UCSD-AML1 (cell line): ENCODE measurements at regions not wholly inside any gene's neighbourhood (a gene's known extent, or its start where the extent isn't known, plus 50 kb on each side); places are given as distances from the start of the nearest gene placed in this dataset.

ENCODE experiments used
- DNase-seq: peaks from one replicate; lab custom pipeline; 2025; ENCODE audit not compliant: unreplicated experiment; lab: John Stamatoyannopoulos, UW

DNA sequence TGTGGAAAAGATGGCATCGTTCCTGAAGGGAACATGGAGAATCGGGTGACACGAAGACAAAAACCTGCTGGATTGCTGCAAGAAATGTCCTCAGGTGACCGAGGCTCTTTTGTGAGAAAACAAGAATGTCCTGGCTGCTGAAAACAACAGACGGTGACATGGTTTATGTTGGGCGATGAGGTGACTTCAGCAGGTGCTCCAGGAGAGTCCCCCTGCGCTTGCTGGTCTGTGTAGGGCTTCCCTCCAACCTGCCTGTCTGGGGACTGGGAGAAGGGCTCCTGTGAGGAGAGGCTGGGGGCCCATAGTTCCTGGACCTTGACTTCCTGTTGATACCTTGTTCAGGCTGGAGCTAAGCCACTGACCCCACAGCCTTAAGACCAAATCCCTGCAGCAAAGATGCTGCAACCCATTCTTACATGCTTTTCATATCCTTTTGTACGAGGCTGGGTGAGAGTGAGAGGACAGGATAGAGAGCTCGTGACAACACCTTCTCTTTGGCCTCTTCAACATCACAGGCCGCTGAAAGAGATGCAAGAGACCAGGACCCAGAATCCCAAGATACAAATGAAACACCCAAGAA is 134.8 kb downstream of the CD83 start:
- no peak for DNase-seq

DNA sequence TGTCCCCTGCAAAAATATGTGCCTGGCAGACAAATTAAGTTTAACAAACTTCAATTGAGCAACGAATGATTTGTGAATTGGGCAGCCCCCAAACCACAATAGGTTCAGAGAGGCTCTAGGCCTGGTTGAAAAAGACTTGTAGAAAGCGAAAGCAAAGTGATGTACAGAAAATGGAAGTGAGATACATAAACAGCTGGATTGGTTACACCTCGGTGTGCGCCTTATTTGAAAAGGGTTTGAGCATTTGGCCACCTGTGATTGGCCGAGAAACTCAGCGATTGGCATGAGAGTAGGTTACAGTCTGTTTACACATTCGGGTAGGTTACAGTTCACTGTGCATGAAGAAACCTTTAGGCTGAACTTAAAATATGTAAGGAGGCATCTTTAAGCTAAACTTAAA is 136.9 kb downstream of the CD83 start:
- DNase-seq = no peak

DNA sequence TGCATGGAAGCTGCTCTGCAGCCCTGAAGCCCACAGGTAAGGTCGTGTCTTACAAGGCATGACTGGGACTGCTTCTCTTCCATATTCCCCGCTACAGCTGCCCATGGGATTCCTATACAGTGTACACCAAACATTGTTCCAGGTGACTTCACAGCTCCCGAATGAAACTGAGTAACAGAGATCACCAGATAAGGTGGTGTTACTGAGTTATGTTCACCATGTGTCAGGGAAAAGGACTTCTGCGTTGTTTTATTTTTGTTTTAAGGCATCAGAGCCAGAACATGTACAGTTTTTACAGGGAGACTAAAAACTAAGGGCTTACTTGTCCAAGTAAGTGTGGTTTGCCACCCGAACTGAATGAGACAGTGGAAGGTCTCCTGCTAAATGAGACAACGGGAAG is 138.3 kb downstream of the CD83 start:
- DNase-seq = no peak

DNA sequence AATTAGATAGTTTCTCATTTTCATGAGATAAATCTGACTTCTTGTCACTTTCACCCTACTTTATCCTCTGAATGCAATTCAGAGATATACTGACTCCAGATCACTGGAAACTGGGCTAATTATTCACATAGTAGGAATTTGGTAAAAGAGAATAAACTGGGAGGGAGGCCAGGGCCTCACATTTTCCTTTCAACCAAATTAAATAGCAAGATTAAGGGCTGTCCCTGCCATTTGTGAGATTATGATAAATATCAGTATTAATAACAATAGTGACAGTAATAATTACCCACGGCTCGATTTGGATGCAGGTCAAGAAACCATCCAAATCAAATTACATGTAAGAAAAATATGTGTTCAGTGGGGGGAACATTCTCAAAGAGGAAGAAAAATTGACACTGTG is 140.5 kb downstream of the CD83 start:
- DNase-seq = no peak

DNA sequence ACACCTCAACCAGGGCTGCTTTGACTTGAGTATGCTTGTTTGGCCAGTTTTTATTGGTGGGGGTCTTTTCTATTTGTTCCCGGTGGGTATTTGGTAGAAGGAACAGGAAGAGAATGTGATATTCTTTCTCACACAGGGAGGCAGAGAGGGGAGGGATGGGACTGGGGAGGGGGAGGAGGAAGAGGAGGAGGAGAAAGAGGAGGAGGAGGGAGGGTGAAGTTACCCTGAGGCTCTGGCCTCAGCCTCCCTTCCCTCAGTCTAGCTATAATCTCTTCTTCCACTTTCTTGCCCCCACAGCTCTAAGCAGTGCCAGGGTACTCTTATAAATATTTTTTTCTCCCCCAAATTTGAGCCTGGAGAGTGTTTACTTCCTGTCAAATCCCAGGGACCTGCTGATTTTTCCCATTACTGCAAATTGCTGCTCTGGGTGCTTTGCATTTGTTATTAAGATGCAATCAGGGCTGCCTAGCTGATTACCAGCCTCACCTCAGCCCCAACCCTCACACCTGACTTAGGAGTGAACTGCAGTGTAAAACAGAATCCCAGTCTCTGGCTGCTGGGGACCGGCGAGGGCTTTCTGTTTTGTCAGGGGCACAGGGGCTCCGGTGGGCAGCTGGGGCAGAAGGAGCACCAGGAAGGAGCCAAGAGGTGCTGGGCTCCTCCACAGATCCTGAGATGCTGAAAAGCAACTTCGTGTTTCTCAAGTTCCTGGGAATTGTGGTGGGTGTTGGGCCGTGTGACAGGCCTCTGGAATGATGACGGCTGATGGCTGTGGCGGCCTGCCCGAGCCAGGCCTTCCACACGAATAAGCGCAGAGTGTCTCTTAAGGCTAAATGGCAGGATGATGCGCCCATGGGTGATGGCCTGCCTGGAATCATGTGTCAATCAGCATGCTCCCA is 141.4 kb downstream of the CD83 start:
- no peak for DNase-seq

DNA sequence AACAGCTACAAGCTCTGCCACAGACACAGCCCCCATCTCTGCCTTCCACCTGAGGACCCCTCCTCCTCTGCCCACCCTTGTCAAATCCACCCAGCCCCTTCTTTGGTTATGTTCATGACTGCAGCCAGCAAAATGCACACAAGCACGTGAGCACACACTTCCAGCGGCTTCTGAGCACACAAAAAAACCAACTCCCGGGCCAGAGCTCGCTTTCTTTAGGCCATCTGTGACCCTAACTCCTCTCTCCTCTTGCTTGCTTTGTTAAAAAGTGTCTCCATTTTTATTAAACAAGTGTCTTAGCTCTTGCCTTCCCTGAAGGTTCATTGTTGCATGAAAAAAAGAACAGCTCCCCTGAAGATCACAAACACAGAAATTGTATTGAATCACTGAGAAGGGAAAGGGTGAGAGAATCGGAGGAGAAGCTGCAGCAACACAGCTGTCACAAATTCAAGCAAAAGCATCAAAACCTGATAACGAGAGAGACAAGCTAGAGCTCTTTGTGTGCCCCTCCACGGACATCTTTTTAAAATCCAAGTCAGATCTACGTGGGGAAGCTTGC is 142.1 kb downstream of the CD83 start:
- DNase-seq = no peak

DNA sequence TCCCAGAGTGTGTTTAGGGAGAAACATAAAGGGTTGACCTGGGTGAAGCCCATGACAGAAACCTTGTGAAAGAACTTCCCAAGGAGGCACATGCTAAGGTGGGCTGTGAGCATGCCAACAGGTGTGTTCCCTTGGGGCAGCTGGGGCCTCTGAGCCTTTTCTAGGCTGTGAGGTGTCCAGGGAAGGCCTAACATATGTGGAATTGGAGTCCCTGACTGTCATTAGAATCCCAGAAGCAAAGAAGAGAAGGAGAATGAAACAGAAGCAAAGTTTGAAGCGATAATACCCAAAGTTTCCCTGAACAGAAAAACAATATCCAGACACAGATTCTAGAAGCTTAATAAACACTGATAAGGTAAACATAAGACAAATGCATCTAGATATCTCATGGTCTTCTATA is 143.3 kb downstream of the CD83 start:
- DNase-seq = no peak

DNA sequence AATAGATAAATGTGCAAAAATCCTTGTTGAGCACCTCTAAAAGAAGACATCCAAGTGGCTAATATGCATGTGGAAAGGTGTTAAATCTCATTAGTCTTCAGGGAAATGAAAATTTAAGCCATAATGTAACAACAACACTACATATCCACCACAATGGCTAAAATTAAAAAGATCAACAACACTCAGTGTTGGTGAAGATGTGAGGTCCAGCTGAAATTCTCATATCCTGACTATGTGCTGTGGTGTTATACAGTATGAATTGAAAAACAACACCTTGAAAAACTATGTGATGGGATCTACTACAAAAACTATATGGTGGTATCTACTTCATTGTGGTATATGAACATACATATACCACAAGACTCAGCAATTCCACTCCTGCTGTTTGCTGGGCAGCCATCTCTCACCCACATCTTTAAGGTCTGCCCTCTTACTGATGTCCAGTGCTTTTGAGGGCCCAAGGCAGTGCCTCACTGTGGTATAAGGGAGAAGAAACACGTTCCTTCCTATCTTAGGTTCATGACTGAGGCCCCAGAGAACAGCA is 146.4 kb downstream of the CD83 start:
- no peak for DNase-seq

DNA sequence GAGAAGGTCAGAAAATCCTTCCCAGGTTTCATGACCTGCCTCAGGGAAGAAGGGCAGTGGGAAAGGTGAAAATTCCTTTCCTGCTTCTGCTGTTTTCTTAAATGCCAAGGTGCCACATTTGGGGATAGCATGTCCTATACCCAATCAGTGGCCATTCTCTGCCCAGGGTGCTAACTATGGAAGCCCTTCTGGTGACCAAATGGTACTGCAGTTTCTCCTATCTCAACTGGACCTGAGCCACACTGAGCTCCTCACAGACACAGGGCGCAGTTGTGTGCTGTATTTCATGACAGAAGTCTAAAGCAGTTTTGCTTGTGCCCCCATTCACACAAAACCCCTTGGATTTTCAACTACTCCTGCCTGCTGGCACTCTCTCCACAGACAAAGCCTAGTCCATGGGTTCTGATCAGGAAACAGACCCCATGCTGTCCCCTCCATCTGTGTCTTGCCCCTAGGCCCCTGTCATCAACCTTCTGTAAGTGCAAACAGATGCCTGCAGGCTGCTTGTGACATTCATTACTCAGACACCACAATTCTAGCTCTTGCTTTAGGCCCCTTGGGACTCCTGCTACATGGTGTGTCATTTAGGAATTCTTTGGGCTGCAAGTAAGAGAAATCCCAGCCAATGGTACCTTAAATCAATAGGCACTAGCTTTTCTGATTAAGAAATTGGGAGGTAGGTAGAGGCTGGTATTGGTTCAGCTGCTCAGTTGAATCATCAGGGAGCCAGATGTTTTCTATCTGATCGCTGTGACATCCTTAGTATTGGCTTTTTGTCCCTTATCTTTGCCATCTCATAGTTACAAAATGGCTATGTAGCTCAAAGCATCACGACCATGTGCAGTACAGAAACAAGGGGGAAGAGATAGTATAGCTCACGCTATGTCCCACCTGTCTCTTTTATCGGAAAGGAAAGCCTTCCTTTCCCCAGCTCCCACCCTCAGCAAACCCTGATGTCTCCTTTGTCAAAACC is 147.8 kb downstream of the CD83 start:
- no peak for DNase-seq

DNA sequence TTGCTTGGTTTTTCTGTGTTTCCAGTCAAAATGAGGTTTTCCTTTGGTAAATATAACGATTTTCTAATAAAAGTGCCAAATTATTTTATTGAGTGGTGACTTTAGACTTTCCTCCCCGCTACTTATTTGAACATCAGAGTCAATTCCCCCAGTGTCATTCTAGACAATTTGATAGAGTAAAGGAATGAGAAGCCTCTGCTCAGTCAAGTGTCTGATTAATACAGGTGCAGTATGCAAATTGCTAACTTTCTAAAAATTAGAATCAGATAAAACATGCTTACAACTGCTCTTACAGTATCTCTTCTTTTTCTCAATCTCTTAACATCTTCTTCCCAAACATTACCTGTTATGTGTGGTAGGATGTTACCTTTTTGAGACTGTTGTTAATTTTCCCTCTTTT is 148.7 kb downstream of the CD83 start:
- DNase-seq = no peak

DNA sequence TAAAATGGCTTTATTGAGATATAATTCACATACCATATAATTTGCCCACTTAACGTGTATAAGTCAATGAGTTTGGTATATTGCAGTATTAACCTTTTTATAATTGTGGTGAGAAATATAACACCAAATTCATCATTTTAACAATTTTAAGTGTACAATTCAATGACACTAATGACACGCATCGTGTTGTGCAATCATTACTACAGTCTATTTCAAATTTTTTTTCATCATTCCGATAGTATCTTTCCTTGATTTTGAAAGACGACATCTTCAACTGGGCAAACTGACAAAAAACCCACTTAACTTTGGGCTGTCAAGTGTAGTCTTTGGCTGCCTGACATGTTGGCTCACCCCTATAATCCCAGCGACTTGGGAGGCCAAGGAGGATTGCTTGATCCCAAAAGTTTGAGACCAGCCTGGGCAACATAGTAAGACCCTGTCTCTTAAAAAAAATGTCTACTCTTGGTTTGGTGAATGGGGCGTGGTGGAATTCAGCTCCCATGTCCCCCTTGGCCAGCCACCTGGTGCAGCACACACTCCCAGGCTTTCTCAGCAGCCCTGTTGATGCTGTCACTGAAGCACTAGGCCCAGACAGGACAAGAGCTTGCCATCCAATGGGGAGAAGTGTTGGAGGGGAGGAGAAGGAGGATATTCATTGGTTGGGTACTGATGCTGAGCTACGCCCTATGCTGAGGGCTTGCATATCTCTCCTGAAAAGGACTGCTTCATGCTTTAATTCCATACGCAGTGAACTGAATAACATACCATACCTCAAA is 150.5 kb downstream of the CD83 start:
- no peak for DNase-seq

DNA sequence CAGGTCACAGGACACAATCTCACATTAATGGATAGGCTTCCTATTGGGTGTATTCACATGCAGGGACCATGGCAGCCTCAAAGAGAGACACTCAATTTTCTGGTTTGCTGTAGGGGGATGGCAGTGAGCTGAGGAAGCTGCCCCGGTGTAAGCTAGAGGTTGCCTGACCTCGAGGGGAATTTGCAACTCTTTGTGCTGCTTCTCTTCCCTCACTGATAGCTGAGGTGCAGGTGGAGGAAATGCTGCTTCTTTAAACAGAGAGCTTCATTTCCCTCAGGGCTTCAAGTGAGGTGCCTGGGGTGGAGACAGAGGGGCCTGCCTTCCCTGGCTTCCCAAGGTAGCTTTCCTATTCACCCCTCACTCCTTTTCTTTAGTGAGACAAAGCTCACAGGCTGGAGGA is 151.9 kb downstream of the CD83 start:
- no peak for DNase-seq

DNA sequence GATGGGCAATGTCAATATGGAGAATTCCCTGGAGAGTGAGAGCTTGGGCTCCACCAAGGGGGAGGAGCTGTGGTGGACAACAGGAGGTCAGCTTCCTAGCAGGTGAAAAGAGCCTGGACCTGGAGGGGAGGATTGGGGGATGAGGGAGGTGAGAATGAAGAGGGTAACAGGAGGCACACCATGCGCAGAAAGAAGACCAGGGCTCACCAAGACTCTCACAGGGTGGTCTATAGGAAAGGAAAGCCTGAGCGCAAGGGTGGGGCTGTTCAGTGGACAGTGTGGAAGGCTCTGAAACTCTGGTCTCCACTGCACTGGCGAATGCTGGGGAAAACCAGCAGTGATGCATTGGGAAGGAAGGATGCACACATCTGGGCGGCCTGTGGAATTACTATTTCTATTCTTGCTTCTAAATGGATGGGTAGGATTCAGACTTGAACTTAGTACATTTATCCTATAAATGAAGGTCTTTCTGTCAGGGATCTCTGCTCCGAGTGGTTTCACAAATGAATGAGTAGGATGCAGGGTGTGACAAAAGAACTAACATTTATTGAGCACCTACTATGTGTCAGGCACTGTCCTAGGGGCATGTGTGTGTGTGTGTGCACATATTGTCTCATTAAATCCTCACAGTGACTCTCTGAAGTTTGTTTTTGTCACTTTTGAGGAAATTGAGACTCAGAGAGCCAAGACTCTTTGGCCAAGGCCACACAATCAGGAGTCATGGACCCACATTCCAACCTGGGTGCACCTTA is 152.7 kb downstream of the CD83 start:
- no peak for DNase-seq

DNA sequence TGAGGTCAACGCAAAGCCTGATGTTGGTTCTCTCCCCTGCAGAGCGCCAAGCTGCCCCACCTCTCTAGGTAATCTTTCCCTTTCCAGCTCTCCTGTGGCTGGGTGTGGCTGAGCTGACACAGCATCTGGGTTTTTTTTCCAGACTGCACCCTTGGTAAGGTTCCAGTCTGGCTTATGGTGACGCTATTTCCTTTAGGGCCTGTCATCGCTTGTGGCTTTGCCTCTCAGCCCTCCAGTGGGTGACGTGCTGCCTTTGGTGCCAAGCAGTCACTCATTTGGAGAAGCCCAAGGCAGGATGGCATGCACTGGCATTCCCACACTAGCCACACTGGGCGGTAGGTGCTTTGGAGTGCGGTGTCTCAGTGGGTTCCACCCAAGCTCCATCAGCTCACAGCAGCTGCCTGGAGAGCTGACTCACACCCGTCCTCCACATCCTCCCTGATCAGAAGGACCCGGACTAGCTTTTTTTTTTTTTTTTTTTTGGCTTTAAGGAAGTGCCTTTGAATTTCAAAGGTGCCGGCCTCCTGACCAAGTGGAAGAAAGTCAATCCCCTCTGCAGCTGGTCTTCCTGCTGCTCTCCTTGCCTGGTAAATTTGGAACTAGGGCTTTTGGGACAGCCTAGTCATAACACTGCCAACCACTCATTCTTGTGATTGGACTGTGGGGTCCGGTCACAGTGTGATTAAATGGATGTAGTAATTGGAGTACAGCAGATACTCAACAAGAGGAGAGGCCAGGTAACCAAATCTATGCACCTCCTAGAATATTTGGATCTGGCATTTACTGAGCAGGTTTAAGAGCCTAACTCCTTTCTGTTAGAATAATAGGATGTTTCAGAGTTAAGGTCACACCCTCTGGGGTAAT is 153.6 kb downstream of the CD83 start:
- DNase-seq = peak; percentile 83

DNA sequence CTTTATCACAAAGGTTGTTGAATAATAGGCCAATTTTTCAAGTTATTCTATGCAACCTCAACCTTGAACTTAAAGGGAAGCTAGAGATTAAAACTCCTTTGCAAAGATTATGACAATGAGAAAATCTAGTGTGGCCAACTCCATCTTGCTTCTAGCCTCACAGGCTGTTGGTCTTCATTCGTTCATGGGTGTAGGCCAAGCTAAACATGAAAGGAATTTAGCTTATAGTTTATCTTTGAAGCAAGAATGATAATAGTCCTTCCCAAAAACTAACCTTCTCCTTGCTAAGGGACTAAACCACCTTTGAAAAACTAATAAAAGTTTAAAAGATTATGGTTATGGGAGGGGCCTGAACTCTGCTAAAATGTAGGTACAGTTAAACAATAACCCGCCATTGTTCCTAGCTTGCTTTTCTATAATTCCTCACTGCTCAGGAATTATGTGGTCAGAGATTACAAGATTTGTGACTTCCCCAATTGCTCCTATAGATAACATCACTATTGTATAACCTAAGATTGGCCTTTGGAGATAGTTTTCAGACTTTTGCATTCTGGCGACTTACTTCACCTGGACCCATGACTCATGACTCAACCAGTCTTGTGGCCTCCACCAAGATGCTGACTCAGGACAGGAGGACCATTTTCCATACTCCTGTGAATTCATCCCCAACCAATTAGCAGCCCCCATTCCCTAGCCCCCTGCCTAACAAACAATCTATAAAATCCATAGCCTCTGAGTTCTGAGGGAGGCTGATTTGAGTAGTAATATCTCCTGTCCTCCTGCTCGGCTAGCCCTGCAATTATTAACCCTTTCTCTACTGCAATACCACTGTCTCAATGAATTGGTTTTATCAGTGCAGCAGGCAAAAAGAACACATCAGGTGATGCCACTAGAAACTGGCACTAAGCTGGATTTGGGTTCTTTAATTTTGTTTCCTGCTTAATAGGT is 154.5 kb downstream of the CD83 start:
- no peak for DNase-seq

DNA sequence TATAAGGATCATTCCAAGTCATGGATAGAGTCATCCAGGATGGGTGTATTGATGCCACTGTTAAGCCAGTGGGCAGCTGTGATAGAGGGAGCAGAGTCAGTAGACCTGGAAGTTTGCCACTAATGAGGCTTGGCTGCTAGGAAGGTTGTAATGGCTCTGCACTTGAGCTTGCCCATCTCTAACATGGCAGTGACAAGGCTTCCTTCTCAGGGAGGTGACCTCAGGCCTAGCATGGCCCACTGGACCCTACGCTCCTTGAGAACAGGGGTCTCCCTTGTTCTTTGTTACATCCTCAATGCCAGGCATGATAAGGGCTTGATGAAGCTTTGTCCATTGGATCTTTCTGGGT is 155.1 kb downstream of the CD83 start:
- no peak for DNase-seq

DNA sequence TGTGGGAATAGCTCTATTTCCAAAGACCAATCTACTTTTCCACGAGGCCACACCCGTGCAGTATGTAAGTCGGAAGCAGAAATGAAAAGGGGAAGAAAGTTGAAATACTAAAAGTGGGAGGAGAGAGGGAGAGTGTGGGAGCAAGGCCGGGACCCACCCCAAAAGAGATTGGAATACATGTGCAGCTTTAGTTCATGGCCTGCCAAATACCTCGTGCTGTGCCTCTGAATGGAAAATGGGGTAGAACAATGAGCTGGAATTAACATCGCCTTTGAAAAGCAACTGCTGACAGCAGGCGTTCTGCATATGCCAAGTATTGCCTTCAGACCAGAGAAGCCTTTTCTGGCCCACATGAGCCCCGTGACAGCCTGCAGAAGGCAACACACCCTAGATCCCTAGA is 155.6 kb downstream of the CD83 start:
- no peak for DNase-seq

DNA sequence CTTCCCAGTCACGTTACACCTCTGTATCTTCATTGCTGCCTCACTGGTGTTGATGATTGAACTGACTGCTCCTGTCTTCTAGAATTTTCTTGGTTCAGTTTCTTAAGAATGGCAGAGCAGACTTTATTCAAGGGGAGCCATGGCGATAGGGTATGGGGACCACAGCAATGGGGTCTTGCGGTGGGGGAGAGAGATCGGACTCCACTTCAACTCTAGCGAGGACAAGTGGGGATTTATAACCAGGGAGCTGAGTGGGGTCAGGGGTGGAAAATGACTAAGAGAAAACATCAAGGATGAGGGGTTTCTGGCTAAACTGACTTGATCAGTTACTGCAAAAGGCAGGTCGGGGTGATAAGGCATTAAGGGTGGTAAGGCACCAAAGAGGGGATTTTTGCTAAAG is 156.4 kb downstream of the CD83 start:
- DNase-seq = no peak
